ENCODE measurements at regions not wholly inside any gene's neighbourhood (a gene's known extent, or its start where the extent isn't known, plus 50 kb on each side); places are given as distances from the start of the nearest gene placed in this dataset.
"Not testable (repeated sequence)": the region's sequence is repeated elsewhere in the genome, so short reads cannot be mapped to it uniquely, and the experiment has no call there.

- peaks cover 21% of the 10 kb centered on the region for H3K9me3 Mint-ChIP-seq
- no peak for DNase-seq (ENCODE audit: low spot score in 2 of 2)
- no peaks in the 10 kb centered on the region for H3K36me3 Mint-ChIP-seq
- H3K27ac Mint-ChIP-seq: no peak overlapping the region
- ATAC-seq: peak; percentile 31
- no peaks in the 10 kb centered on the region for H3K4me1 Mint-ChIP-seq
- no peak overlapping the region for H3K4me3 Mint-ChIP-seq
Observed at GRCh38 chr13:38086013-38086412, 216.4 kb upstream of the TRPC4 start.

GRCh38 chr13:38073931-38074330 lies 204.4 kb upstream of the TRPC4 start:
- Mint-ChIP-seq H3K36me3 (no peaks in the 10 kb centered on the region), H3K9me3 (peaks cover 17% of the 10 kb centered on the region), H3K27ac (no peak overlapping the region), H3K4me3 (no peak overlapping the region), H3K4me1 (no peaks in the 10 kb centered on the region)
- ATAC-seq (no peak), DNase-seq (ENCODE audit: low spot score in 2 of 2) (no peak)

GRCh38 chr13:38072696-38073095 lies 203.1 kb upstream of the TRPC4 start:
- no peak overlapping the region for H3K27ac Mint-ChIP-seq
- no peak overlapping the region for H3K4me3 Mint-ChIP-seq
- H3K9me3 Mint-ChIP-seq: peaks cover 13% of the 10 kb centered on the region
- DNase-seq (ENCODE audit: low spot score in 2 of 2) (no peak), ATAC-seq (no peak)
- no peaks in the 10 kb centered on the region for H3K4me1 Mint-ChIP-seq
- no peaks in the 10 kb centered on the region for H3K36me3 Mint-ChIP-seq

- not testable (repeated sequence) for H3K4me3 Mint-ChIP-seq, H3K4me1 Mint-ChIP-seq, H3K36me3 Mint-ChIP-seq
Observed at GRCh38 chr13:38071340-38071739, 201.8 kb upstream of the TRPC4 start.

GRCh38 chr13:38053896-38054295 lies 184.3 kb upstream of the TRPC4 start:
- no peak overlapping the region for H3K4me3 Mint-ChIP-seq
- ATAC-seq: no peak
- no peaks in the 10 kb centered on the region for H3K4me1 Mint-ChIP-seq
- peaks cover 3% of the 10 kb centered on the region for H3K9me3 Mint-ChIP-seq
- no peak for DNase-seq (ENCODE audit: low spot score in 2 of 2)
- H3K27ac Mint-ChIP-seq: no peak overlapping the region
- no peaks in the 10 kb centered on the region for H3K36me3 Mint-ChIP-seq

More at GRCh38 chr13:38071340-38071739, 201.8 kb upstream of the TRPC4 start:
- H3K27ac Mint-ChIP-seq; ATAC-seq; DNase-seq (ENCODE audit: low spot score in 2 of 2): not testable (repeated sequence)
- H3K9me3 Mint-ChIP-seq: peaks cover 13% of the 10 kb centered on the region

- no peak overlapping the region for H3K27ac Mint-ChIP-seq
- no peak for ATAC-seq
- no peak for DNase-seq (ENCODE audit: low spot score in 2 of 2)
- H3K4me1 Mint-ChIP-seq: no peaks in the 10 kb centered on the region
- no peak overlapping the region for H3K4me3 Mint-ChIP-seq
- H3K36me3 Mint-ChIP-seq: no peaks in the 10 kb centered on the region
- H3K9me3 Mint-ChIP-seq: peaks cover 18% of the 10 kb centered on the region
Observed at GRCh38 chr13:38046049-38046376, 176.4 kb upstream of the TRPC4 start.

- H3K9me3 Mint-ChIP-seq: peaks cover 18% of the 10 kb centered on the region
- no peak overlapping the region for H3K4me3 Mint-ChIP-seq
- DNase-seq (ENCODE audit: low spot score in 2 of 2) (no peak), ATAC-seq (no peak)
- H3K36me3 Mint-ChIP-seq: no peaks in the 10 kb centered on the region
- H3K27ac Mint-ChIP-seq: no peak overlapping the region
- no peaks in the 10 kb centered on the region for H3K4me1 Mint-ChIP-seq
Observed at GRCh38 chr13:38045278-38046048, 175.9 kb upstream of the TRPC4 start.

GRCh38 chr13:38044067-38044466 lies 174.5 kb upstream of the TRPC4 start:
- no peak overlapping the region for H3K4me3 Mint-ChIP-seq
- no peaks in the 10 kb centered on the region for H3K4me1 Mint-ChIP-seq
- no peak overlapping the region for H3K27ac Mint-ChIP-seq
- no peak for DNase-seq (ENCODE audit: low spot score in 2 of 2)
- no peaks in the 10 kb centered on the region for H3K36me3 Mint-ChIP-seq
- peak; percentile 19 for ATAC-seq
- H3K9me3 Mint-ChIP-seq: peaks cover 18% of the 10 kb centered on the region

- no peak overlapping the region for H3K27ac Mint-ChIP-seq
- no peaks in the 10 kb centered on the region for H3K4me1 Mint-ChIP-seq
- ATAC-seq (no peak), DNase-seq (ENCODE audit: low spot score in 2 of 2) (no peak)
- no peak overlapping the region for H3K4me3 Mint-ChIP-seq
- peaks cover 16% of the 10 kb centered on the region for H3K9me3 Mint-ChIP-seq
- no peaks in the 10 kb centered on the region for H3K36me3 Mint-ChIP-seq
Observed at GRCh38 chr13:38042771-38043170, 173.2 kb upstream of the TRPC4 start.

GRCh38 chr13:38024431-38024830 lies 154.9 kb upstream of the TRPC4 start:
- ATAC-seq: no peak
- no peak for DNase-seq (ENCODE audit: low spot score in 2 of 2)

GRCh38 chr13:38017320-38017719 lies 147.7 kb upstream of the TRPC4 start:
- peaks cover 6% of the 10 kb centered on the region for H3K36me3 Mint-ChIP-seq
- no peaks in the 10 kb centered on the region for H3K4me1 Mint-ChIP-seq

More at GRCh38 chr13:38024431-38024830, 154.9 kb upstream of the TRPC4 start:
- no peak overlapping the region for H3K27ac Mint-ChIP-seq
- no peak overlapping the region for H3K4me3 Mint-ChIP-seq
- peaks cover 36% of the 10 kb centered on the region for H3K9me3 Mint-ChIP-seq
- H3K36me3 Mint-ChIP-seq: peaks cover 6% of the 10 kb centered on the region
- H3K4me1 Mint-ChIP-seq: no peaks in the 10 kb centered on the region

GRCh38 chr13:38013676-38014075 lies 144.1 kb upstream of the TRPC4 start:
- ATAC-seq (no peak), DNase-seq (ENCODE audit: low spot score in 2 of 2) (no peak)

More at GRCh38 chr13:38017320-38017719, 147.7 kb upstream of the TRPC4 start:
- peaks cover 44% of the 10 kb centered on the region for H3K9me3 Mint-ChIP-seq
- ATAC-seq (no peak), DNase-seq (ENCODE audit: low spot score in 2 of 2) (no peak)
- H3K27ac Mint-ChIP-seq: no peak overlapping the region
- no peak overlapping the region for H3K4me3 Mint-ChIP-seq

GRCh38 chr13:38012096-38012495 lies 142.5 kb upstream of the TRPC4 start:
- Mint-ChIP-seq H3K4me1 (no peaks in the 10 kb centered on the region), H3K4me3 (no peak overlapping the region), H3K9me3 (peaks cover 16% of the 10 kb centered on the region), H3K27ac (no peak overlapping the region), H3K36me3 (no peaks in the 10 kb centered on the region)
- ATAC-seq (no peak), DNase-seq (ENCODE audit: low spot score in 2 of 2) (no peak)

More at GRCh38 chr13:38013676-38014075, 144.1 kb upstream of the TRPC4 start:
- H3K4me3 Mint-ChIP-seq: no peak overlapping the region
- no peaks in the 10 kb centered on the region for H3K36me3 Mint-ChIP-seq
- peaks cover 21% of the 10 kb centered on the region for H3K9me3 Mint-ChIP-seq
- no peaks in the 10 kb centered on the region for H3K4me1 Mint-ChIP-seq
- H3K27ac Mint-ChIP-seq: no peak overlapping the region

GRCh38 chr13:38008636-38009035 lies 139.1 kb upstream of the TRPC4 start:
- no peak overlapping the region for H3K4me3 Mint-ChIP-seq
- H3K36me3 Mint-ChIP-seq: no peaks in the 10 kb centered on the region
- H3K27ac Mint-ChIP-seq: no peak overlapping the region
- no peak for ATAC-seq
- no peaks in the 10 kb centered on the region for H3K4me1 Mint-ChIP-seq
- no peak for DNase-seq (ENCODE audit: low spot score in 2 of 2)
- peaks cover 8% of the 10 kb centered on the region for H3K9me3 Mint-ChIP-seq

- Mint-ChIP-seq H3K27ac (no peak overlapping the region), H3K9me3 (peaks cover 11% of the 10 kb centered on the region), H3K4me3 (no peak overlapping the region), H3K36me3 (no peaks in the 10 kb centered on the region), H3K4me1 (no peaks in the 10 kb centered on the region)
- ATAC-seq (no peak), DNase-seq (ENCODE audit: low spot score in 2 of 2) (no peak)
Observed at GRCh38 chr13:38002606-38003005, 133.0 kb upstream of the TRPC4 start.

- DNase-seq (ENCODE audit: low spot score in 2 of 2): no peak
- H3K4me3 Mint-ChIP-seq: no peak overlapping the region
- H3K4me1 Mint-ChIP-seq: no peaks in the 10 kb centered on the region
- H3K36me3 Mint-ChIP-seq: no peaks in the 10 kb centered on the region
- no peak overlapping the region for H3K27ac Mint-ChIP-seq
- H3K9me3 Mint-ChIP-seq: peaks cover 8% of the 10 kb centered on the region
- ATAC-seq: no peak
Observed at GRCh38 chr13:37997641-37998040, 128.1 kb upstream of the TRPC4 start.
